ENCODE measurements at regions not wholly inside any gene's neighbourhood (a gene's known extent, or its start where the extent isn't known, plus 50 kb on each side); places are given as distances from the start of the nearest gene placed in this dataset.

- DNase-seq (peak; percentile 50), ATAC-seq (ENCODE audit: low read depth) (peak; percentile 55)
- peaks cover 5% of the 10 kb centered on the region; the same call in 1 of the 2 replicates for H3K9me1 ChIP-seq (ENCODE audit: insufficient read depth, low read length)
- no peaks in the 10 kb centered on the region for H3K36me3 ChIP-seq (ENCODE audit: control insufficient read depth, insufficient read depth, low read length)
- WGBS, 2 experiments (ENCODE audit: extremely low coverage in 2 of 2, insufficient read length in 1 of 2), result no CpG with 5 or more reads among the region's 2 CpGs
- no peak overlapping the region; the same call in 1 of the 2 replicates for H3K4ac ChIP-seq (ENCODE audit: low read depth, low read length)
- no TSS peak for BruUV-seq (replicated peaks)
- no peaks in the 10 kb centered on the region for H3K9me3 ChIP-seq (ENCODE audit: control insufficient read depth, insufficient read depth, low read length)
- H3K27me3 ChIP-seq (ENCODE audit: control insufficient read depth, insufficient read depth, low read length), result no peaks in the 10 kb centered on the region
- no peak overlapping the region for H3K18ac ChIP-seq (ENCODE audit: low read depth, low read length)
- POLR2A ChIA-PET (ENCODE audit: unreplicated experiment), result no interaction called here
- H3K56ac ChIP-seq (ENCODE audit: extremely low read depth, insufficient read depth, low read length), result no peak overlapping the region
- H3K4me1 ChIP-seq (ENCODE audit: control insufficient read depth, insufficient read depth, low read length), result peaks cover 18% of the 10 kb centered on the region
- H3K4me2 ChIP-seq (ENCODE audit: low read depth, low read length), result no peak overlapping the region
- H3K4me3 ChIP-seq (ENCODE audit: insufficient read depth, low read depth, low read length), result no peak overlapping the region
- intact Hi-C loops (cut with micrococcal nuclease) (no loop called here), in situ Hi-C loops (cut with MboI; ENCODE audit: low sequenced_read_pairs) (no loop called here), dilution Hi-C loops (cut with HindIII; ENCODE audit: low sequenced_read_pairs, unreplicated experiment) (no loop called here)
- H2BK15ac ChIP-seq (ENCODE audit: low read depth, low read length), result 0 out of 3 replicates have a peak overlapping the region, but pooled peaks have one; percentile 41
- H3K14ac ChIP-seq (replicated peaks; ENCODE audit: low read depth, low read length), result no peak overlapping the region
- CTCF ChIA-PET, result interaction anchor here (0.7 kb wide), 1 partner anchor 140 kb away, joined by 3 read pairs; no protein-coding TSS in a partner anchor
- H4K91ac ChIP-seq (ENCODE audit: insufficient read depth, low read depth, low read length), result no peak overlapping the region
- H4K5ac ChIP-seq (ENCODE audit: low read depth, low read length), result no peak overlapping the region; the same call in 1 of the 2 replicates
- H2AK5ac ChIP-seq (ENCODE audit: low read depth, low read length), result no peak overlapping the region
- no peak overlapping the region for H3K23ac ChIP-seq (ENCODE audit: low read depth, low read length)
- peak overlapping the region; percentile 24; the same call in 1 of the 2 replicates for H2BK20ac ChIP-seq (ENCODE audit: low read depth, low read length)
- no peaks in the 10 kb centered on the region for H3K79me1 ChIP-seq (ENCODE audit: low read depth in 1 of 2, low read length in 2 of 2)
- no peak overlapping the region for H2BK5ac ChIP-seq (ENCODE audit: low read depth, low read length, poor library complexity, severe bottlenecking)
- no peaks in the 10 kb centered on the region for H4K20me1 ChIP-seq (ENCODE audit: insufficient read depth, low read length)
- no peak overlapping the region for H2AFZ ChIP-seq (replicated peaks; ENCODE audit: low read length, poor library complexity)
- no peak overlapping the region for H4K8ac ChIP-seq (ENCODE audit: low read depth in 2 of 2, low read length in 2 of 2)
- H3K27ac ChIP-seq (ENCODE audit: insufficient read depth, low read length), result no peak overlapping the region
- TF ChIP-seq, protein P1, sequence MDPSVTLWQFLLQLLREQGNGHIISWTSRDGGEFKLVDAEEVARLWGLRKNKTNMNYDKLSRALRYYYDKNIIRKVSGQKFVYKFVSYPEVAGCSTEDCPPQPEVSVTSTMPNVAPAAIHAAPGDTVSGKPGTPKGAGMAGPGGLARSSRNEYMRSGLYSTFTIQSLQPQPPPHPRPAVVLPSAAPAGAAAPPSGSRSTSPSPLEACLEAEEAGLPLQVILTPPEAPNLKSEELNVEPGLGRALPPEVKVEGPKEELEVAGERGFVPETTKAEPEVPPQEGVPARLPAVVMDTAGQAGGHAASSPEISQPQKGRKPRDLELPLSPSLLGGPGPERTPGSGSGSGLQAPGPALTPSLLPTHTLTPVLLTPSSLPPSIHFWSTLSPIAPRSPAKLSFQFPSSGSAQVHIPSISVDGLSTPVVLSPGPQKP (IDR thresholded peaks at IDR 0.05; ENCODE audit: borderline replicate concordance, low read depth, low read length), result no peak
- no peak for TF ChIP-seq RAD21 (IDR thresholded peaks at IDR 0.05; ENCODE audit: low read length)
- H2AK9ac ChIP-seq (replicated peaks; ENCODE audit: low read depth, low read length, poor library complexity), result no peak overlapping the region
- no peak overlapping the region for H3K9ac ChIP-seq (ENCODE audit: low read depth, low read length)
- H2BK120ac ChIP-seq (ENCODE audit: low read depth, low read length), result peak overlapping the region; percentile 36; the same call in 1 of the 2 replicates
Observed at GRCh38 chr2:18896125-18896764, 306.9 kb upstream of the NT5C1B start.

All from IMR-90 (cell line).